MCF 10A (cell line): ENCODE measurements at regions not wholly inside any gene's neighbourhood (a gene's known extent, or its start where the extent isn't known, plus 50 kb on each side); places are given as distances from the start of the nearest gene placed in this dataset.

Source experiments
- BruUV-seq: library from RNA; stranded (reverse); fragments of 400-500 nt; replicated peaks from 2 replicates; lab custom pipeline; 2021; lab: Mats Ljungman, UMichigan
- CTCF ChIA-PET: fragments of 300-600 bp; sonication (Branson Sonifier 250); formaldehyde crosslinking; extraction: SDS; loops from one replicate; lab custom pipeline; 2021; ENCODE audit warnings: antibody characterized with exemption, inconsistent platforms; lab: Yijun Ruan, JAX
- POLR2A ChIA-PET: fragments of 300-600, 350-650 bp; sonication (Branson Sonifier 250); formaldehyde crosslinking; extraction: SDS; loops from one replicate; lab custom pipeline; 2020; ENCODE audit warnings: antibody characterized with exemption, inconsistent platforms; lab: Yijun Ruan, JAX
- DNase-seq: peaks from one replicate; pipeline ENCODE4 v3.0.0-alpha.2; 2018; ENCODE audit not compliant: unreplicated experiment
- H3K27ac Mint-ChIP-seq: one replicate; pipeline ENCODE4 v1.8.0; 2022; ENCODE audit warnings: mild to moderate bottlenecking, low read depth, mixed read lengths; ENCODE audit not compliant: unreplicated experiment
- H3K27me3 Mint-ChIP-seq: one replicate; pipeline ENCODE4 v1.8.0; 2022; ENCODE audit warnings: mixed read lengths; ENCODE audit not compliant: insufficient read depth, unreplicated experiment
- H3K36me3 Mint-ChIP-seq: one replicate; pipeline ENCODE4 v1.8.0; 2022; ENCODE audit warnings: mild to moderate bottlenecking, moderate library complexity, mixed read lengths; ENCODE audit not compliant: insufficient read depth, unreplicated experiment
- H3K4me1 Mint-ChIP-seq: one replicate; pipeline ENCODE4 v1.8.0; 2022; ENCODE audit warnings: mixed read lengths; ENCODE audit not compliant: insufficient read depth, unreplicated experiment
- H3K4me3 Mint-ChIP-seq: one replicate; pipeline ENCODE4 v1.8.0; 2022; ENCODE audit warnings: mild to moderate bottlenecking, moderate library complexity, mixed read lengths; ENCODE audit not compliant: unreplicated experiment
- H3K9me3 Mint-ChIP-seq: one replicate; pipeline ENCODE4 v1.8.0; 2022; ENCODE audit warnings: mixed read lengths; ENCODE audit not compliant: unreplicated experiment
- intact Hi-C: fragments of 100-400 bp; cut with micrococcal nuclease; formaldehyde crosslinking; loops from 2 replicates; pipeline ENCODE4 v1.14.1; 2022
- TF ChIP-seq, protein P1 (sequence below): fragments of 200-600 bp; IDR thresholded peaks from one replicate; pipeline ENCODE4 v1.8.0; 2022; ENCODE audit warnings: antibody characterized with exemption, mild to moderate bottlenecking; ENCODE audit not compliant: unreplicated experiment

GRCh38 chr6:167682546-167683027 is 144.1 kb upstream of the AFDN start:
- Mint-ChIP-seq H3K4me1 (no peaks in the 10 kb centered on the region), H3K27ac (no peak overlapping the region), H3K9me3 (peaks cover 10% of the 10 kb centered on the region), H3K4me3 (no peak overlapping the region), H3K27me3 (peaks cover 57% of the 10 kb centered on the region), H3K36me3 (no peaks in the 10 kb centered on the region)
- intact Hi-C loops: no loop called here
- POLR2A ChIA-PET: interaction anchor here (0.7 to 1.0 kb wide), 2 partner anchors 9 to 1136 kb away, joined by 4 read pairs; no protein-coding TSS in a partner anchor
- TF ChIP-seq, protein P1, sequence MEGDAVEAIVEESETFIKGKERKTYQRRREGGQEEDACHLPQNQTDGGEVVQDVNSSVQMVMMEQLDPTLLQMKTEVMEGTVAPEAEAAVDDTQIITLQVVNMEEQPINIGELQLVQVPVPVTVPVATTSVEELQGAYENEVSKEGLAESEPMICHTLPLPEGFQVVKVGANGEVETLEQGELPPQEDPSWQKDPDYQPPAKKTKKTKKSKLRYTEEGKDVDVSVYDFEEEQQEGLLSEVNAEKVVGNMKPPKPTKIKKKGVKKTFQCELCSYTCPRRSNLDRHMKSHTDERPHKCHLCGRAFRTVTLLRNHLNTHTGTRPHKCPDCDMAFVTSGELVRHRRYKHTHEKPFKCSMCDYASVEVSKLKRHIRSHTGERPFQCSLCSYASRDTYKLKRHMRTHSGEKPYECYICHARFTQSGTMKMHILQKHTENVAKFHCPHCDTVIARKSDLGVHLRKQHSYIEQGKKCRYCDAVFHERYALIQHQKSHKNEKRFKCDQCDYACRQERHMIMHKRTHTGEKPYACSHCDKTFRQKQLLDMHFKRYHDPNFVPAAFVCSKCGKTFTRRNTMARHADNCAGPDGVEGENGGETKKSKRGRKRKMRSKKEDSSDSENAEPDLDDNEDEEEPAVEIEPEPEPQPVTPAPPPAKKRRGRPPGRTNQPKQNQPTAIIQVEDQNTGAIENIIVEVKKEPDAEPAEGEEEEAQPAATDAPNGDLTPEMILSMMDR: no peak
- DNase-seq: no peak
- CTCF ChIA-PET: interaction anchor here (0.8 kb wide), 1 partner anchor 1117 kb away, joined by 7 read pairs; no protein-coding TSS in a partner anchor
- BruUV-seq: no TSS peak

- DNase-seq: peak; percentile 60
- Mint-ChIP-seq H3K36me3 (no peaks in the 10 kb centered on the region), H3K9me3 (peaks cover 10% of the 10 kb centered on the region), H3K27me3 (peaks cover 58% of the 10 kb centered on the region), H3K4me3 (no peak overlapping the region), H3K27ac (no peak overlapping the region), H3K4me1 (no peaks in the 10 kb centered on the region)
- CTCF ChIA-PET: interaction anchor here (0.6 kb wide), 1 partner anchor 194 kb away, joined by 3 read pairs; no protein-coding TSS in a partner anchor
- TF ChIP-seq, protein P1: no peak
- POLR2A ChIA-PET: interaction anchor here (0.7 to 1.0 kb wide), 2 partner anchors 9 to 1137 kb away, joined by 4 read pairs; no protein-coding TSS in a partner anchor
- intact Hi-C loops: no loop called here
- no TSS peak for BruUV-seq
Measured at GRCh38 chr6:167683028-167683862, 143.5 kb upstream of the AFDN start.

DNA sequence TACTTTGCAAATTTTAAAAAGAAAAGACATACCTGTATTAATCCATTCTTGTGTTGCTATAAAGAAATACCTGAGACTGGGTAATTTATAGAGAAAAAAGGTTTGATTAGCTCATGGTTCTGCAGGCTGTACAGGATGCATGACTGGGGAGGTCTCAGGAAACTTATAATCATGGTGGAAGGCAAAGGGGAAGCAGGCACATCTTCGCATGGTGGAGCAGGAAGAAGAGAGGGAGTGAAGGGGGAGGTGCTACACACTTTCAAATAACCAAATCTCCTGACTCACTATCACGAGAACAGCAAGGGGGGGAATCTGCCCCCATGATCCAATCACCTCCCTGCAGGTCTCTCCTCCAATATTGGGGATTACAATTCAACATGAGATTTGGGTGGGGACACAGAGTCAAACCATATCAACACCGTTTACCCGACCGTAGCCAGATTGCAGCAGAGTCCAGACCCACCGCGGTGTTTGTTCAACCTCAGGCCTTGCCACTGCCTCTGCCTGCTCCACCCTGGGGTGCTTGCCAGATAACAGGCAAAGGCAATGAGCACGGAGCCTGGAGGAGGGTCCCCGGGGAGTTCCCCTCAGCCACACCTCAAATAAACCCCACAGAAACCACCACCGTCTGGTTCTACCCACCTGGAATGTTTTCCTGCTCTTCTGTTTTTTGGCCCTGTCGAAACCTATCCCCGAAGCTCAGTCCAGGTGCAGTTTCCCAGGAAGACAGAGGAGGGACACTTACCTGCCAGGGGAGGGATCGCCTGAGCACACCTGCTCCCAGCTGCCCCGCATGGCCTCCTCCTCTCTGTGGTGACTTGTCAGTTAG is 142.2 kb upstream of the AFDN start:
- Mint-ChIP-seq H3K4me3 (no peak overlapping the region), H3K9me3 (peaks cover 10% of the 10 kb centered on the region), H3K36me3 (no peaks in the 10 kb centered on the region), H3K27me3 (peaks cover 46% of the 10 kb centered on the region), H3K4me1 (no peaks in the 10 kb centered on the region), H3K27ac (no peak overlapping the region)
- POLR2A ChIA-PET: no interaction called here
- no TSS peak for BruUV-seq
- TF ChIP-seq, protein P1: no peak
- no peak for DNase-seq
- intact Hi-C loops: no loop called here
- CTCF ChIA-PET: interaction anchor here (0.6 kb wide), 1 partner anchor 645 kb away, joined by 3 read pairs; no protein-coding TSS in a partner anchor
